HepG2 (cell line): ENCODE measurements at regions not wholly inside any gene's neighbourhood (a gene's known extent, or its start where the extent isn't known, plus 50 kb on each side); places are given as distances from the start of the nearest gene placed in this dataset.

Experiments used
- ATAC-seq: fragments of 200-7000 bp; cut with Tn5 transposase; 3 replicates; pipeline ENCODE4 v1.9.1; 2020; ENCODE audit warnings: mild to moderate bottlenecking, moderate library complexity
- BruUV-seq: library from RNA; stranded (reverse); fragments of 400-500 nt; replicated peaks from 2 replicates; lab custom pipeline; 2021; lab: Mats Ljungman, UMichigan
- CTCF ChIA-PET: fragments of 300-600 bp; formaldehyde crosslinking; extraction: SDS; loops from one replicate; lab custom pipeline; 2021; ENCODE audit warnings: low total read pairs, inconsistent platforms, low intra/inter-chr PET ratio; lab: Yijun Ruan, JAX
- POLR2A ChIA-PET: fragments of 350-600 bp; sonication (Branson Sonifier 250); formaldehyde crosslinking; loops from one replicate; lab custom pipeline; 2020; ENCODE audit warnings: antibody characterized with exemption, inconsistent platforms; lab: Yijun Ruan, JAX
- DNase-seq: peaks from one replicate; pipeline ENCODE4 v3.0.0-alpha.2; 2015; ENCODE audit warnings: low spot score
- FAIRE-seq: peaks from 3 replicates; lab custom pipeline; 2011; peaks lifted over from hg19 to GRCh38; lab: Jason Lieb, UNC
- H2AFZ ChIP-seq: one replicate; pipeline ENCODE4 v1.6.1; 2011; ENCODE audit warnings: low read length, inconsistent platforms
- H3K27ac ChIP-seq: fragments of 300-600 bp; 3 replicates; pipeline ENCODE4 v1.8.0; 2011; ENCODE audit warnings: mixed run types, mild to moderate bottlenecking, mixed read lengths, low read length, inconsistent platforms; ENCODE audit not compliant: insufficient read depth; ENCODE audit errors: extremely low read length
- H3K27me3 ChIP-seq, 2 experiments: fragments of 200-600 bp in 1 of 2; 2 replicates in 1 of 2; 3 replicates in 1 of 2; pipeline versions ENCODE4 v1.6.0 to v1.8.0; 2011; ENCODE audit warnings: low read length in 2 of 2, mild to moderate bottlenecking in 2 of 2, moderate library complexity in 2 of 2, inconsistent platforms in 1 of 2; ENCODE audit not compliant: insufficient read depth in 2 of 2, control insufficient read depth in 1 of 2
- H3K36me3 ChIP-seq, 2 experiments: fragments of 200-600 bp in 1 of 2; replicated peaks in 1 of 2; 2 replicates in 1 of 2; 3 replicates in 1 of 2; pipeline versions ENCODE4 v1.5.1 to v1.8.0; 2011; ENCODE audit warnings: low read length in 2 of 2, inconsistent platforms in 1 of 2; ENCODE audit not compliant: insufficient read depth in 2 of 2, control insufficient read depth in 1 of 2
- H3K4me1 ChIP-seq: 2 replicates; pipeline ENCODE4 v1.5.1; 2012; ENCODE audit warnings: low read length, inconsistent platforms; ENCODE audit not compliant: insufficient read depth
- H3K4me2 ChIP-seq: 2 replicates; pipeline ENCODE4 v1.6.0; 2011; ENCODE audit warnings: low read depth, low read length, inconsistent platforms
- H3K4me3 ChIP-seq, 3 experiments: fragments of 200-600 bp in 1 of 3; sonication (generic), shearing (Covaris generic) in 1 of 3; replicated peaks in 1 of 3; 2 replicates each; pipeline ENCODE4 v1.5.1; 2011 to 2016; ENCODE audit warnings: low read length in 3 of 3, inconsistent platforms in 2 of 3, low read depth in 2 of 3, mild to moderate bottlenecking in 2 of 3, control low read depth in 1 of 3, mixed read lengths in 1 of 3; ENCODE audit not compliant: insufficient read depth in 1 of 3
- H3K79me2 ChIP-seq: one replicate; pipeline ENCODE4 v1.6.1; 2011; ENCODE audit warnings: low read length, inconsistent platforms; ENCODE audit not compliant: insufficient read depth
- H3K9ac ChIP-seq: 2 replicates; pipeline ENCODE4 v1.6.0; 2011; ENCODE audit warnings: mild to moderate bottlenecking, low read depth, low read length, inconsistent platforms; ENCODE audit not compliant: insufficient read depth
- H3K9me3 ChIP-seq: 2 replicates; pipeline ENCODE4 v1.5.1; 2012; ENCODE audit warnings: mild to moderate bottlenecking, low read length
- H4K20me1 ChIP-seq: 2 replicates; pipeline ENCODE4 v1.6.0; 2011; ENCODE audit warnings: inconsistent platforms, mild to moderate bottlenecking, low read length, moderate library complexity; ENCODE audit not compliant: insufficient read depth
- CREB3 ChIP-seq: sonication (generic); formaldehyde crosslinking; IDR thresholded peaks from 2 replicates; pipeline ENCODE4 v1.5.0; 2020; ENCODE audit warnings: missing genetic modification reagents
- FIP1L1 ChIP-seq: fragments of 200-400 bp; formaldehyde crosslinking; IDR thresholded peaks from 2 replicates; pipeline ENCODE4 v1.6.1; 2018; ENCODE audit warnings: low read depth, mild to moderate bottlenecking, low read length, moderate library complexity, borderline replicate concordance; ENCODE audit not compliant: insufficient read depth
- KLF11 ChIP-seq: IDR thresholded peaks from 2 replicates; pipeline ENCODE4 v1.6.1; 2016; ENCODE audit warnings: missing compliant biosample characterization
- NCOA2 ChIP-seq: sonication (generic); formaldehyde crosslinking; IDR thresholded peaks from 2 replicates; pipeline ENCODE4 v1.8.0; 2022; ENCODE audit warnings: inconsistent platforms
- NRL ChIP-seq: sonication (generic); formaldehyde crosslinking; IDR thresholded peaks from 2 replicates; pipeline ENCODE4 v1.5.0; 2020; ENCODE audit warnings: missing genetic modification reagents, mild to moderate bottlenecking, moderate library complexity, borderline replicate concordance
- RCOR2 ChIP-seq: IDR thresholded peaks from 2 replicates; pipeline ENCODE4 v1.6.1; 2016; ENCODE audit warnings: missing biosample characterization, missing genetic modification reagents
- SALL2 ChIP-seq: sonication (generic); formaldehyde crosslinking; IDR thresholded peaks from 2 replicates; pipeline ENCODE4 v1.8.1; 2023; ENCODE audit warnings: mild to moderate bottlenecking, missing genetic modification reagents, inconsistent platforms
- SMAD3 ChIP-seq: sonication (generic); formaldehyde crosslinking; IDR thresholded peaks from 2 replicates; pipeline ENCODE4 v1.4.0; 2020; ENCODE audit warnings: missing genetic modification reagents
- TERF1 ChIP-seq: sonication (generic); formaldehyde crosslinking; IDR thresholded peaks from 2 replicates; pipeline ENCODE4 v1.8.0; 2022; ENCODE audit warnings: mild to moderate bottlenecking, missing genetic modification reagents, moderate library complexity
- ZNF446 ChIP-seq: sonication (generic); formaldehyde crosslinking; IDR thresholded peaks from 2 replicates; pipeline ENCODE4 v1.5.0; 2020; ENCODE audit warnings: mild to moderate bottlenecking, missing genetic modification reagents
- ZNF652 ChIP-seq: IDR thresholded peaks from 2 replicates; pipeline ENCODE4 v1.6.1; 2016; ENCODE audit warnings: low read depth, borderline replicate concordance
- WGBS: methylation state at CpG from one replicate; pipeline ENCODE4 v1.1.6; 2017; ENCODE audit warnings: low lambda C conversion rate; 5-methylcytosine and 5-hydroxymethylcytosine counted together
- in situ Hi-C: cut with HindIII; loops from 2 replicates; pipeline ENCODE4 v1.10.0; 2017; ENCODE audit warnings: low pct_unique_long_range_greater_than_20kb; ENCODE audit not compliant: extremely low pct_ligation_motif_present
- intact Hi-C: fragments of 100-400 bp; cut with micrococcal nuclease; formaldehyde crosslinking; loops from one replicate; pipeline ENCODE4 v1.10.0; 2022; ENCODE audit not compliant: unreplicated experiment

- H3K27ac ChIP-seq = no peak overlapping the region
- in situ Hi-C loops (no loop called here), intact Hi-C loops (no loop called here)
- no peaks in the 10 kb centered on the region for H4K20me1 ChIP-seq
- DNase-seq (no peak), FAIRE-seq (no peak), ATAC-seq (no peak)
- CTCF ChIA-PET = no interaction called here
- H3K27me3 ChIP-seq = no peaks in the 10 kb centered on the region
- POLR2A ChIA-PET = no interaction called here
- 1% methylated on average over 4 of the region's 4 CpGs for WGBS
- H2AFZ ChIP-seq = no peak overlapping the region
- BruUV-seq = no TSS peak
- no peak overlapping the region for H3K9ac ChIP-seq
- no peak overlapping the region for H3K4me2 ChIP-seq
- no peaks in the 10 kb centered on the region for H3K36me3 ChIP-seq
- no peak overlapping the region for H3K4me3 ChIP-seq
- TF ChIP-seq FIP1L1 (no peak), NRL (CRISPR knock-in tag) (no peak), TERF1 (no peak), CREB3 (CRISPR knock-in tag) (no peak), NCOA2 (CRISPR knock-in tag) (no peak), RCOR2 (no peak), SALL2 (CRISPR knock-in tag) (no peak), SMAD3 (CRISPR knock-in tag) (no peak), ZNF446 (no peak), KLF11 (CRISPR knock-in tag) (no peak), ZNF652 (CRISPR knock-in tag) (no peak)
- peaks cover 85% of the 10 kb centered on the region for H3K9me3 ChIP-seq
- no peaks in the 10 kb centered on the region for H3K4me1 ChIP-seq
- no peaks in the 10 kb centered on the region for H3K79me2 ChIP-seq
These were observed 1378.8 kb upstream of the DDX18 start for GRCh38 chr2:116435648-116436047.
